Activated CD4-positive, alpha-beta T cell treated with anti-CD3 and anti-CD28 coated beads, Interleukin-2, Interleukin-4, amounts not matched to agents 100 ng/mL and 50 ng/mL, durations not matched to agents 16 hours and 8 hours (primary cell): ENCODE measurements at regions not wholly inside any gene's neighbourhood (a gene's known extent, or its start where the extent isn't known, plus 50 kb on each side); places are given as distances from the start of the nearest gene placed in this dataset.

Experiments
- DNase-seq: peaks from one replicate; pipeline ENCODE4 v3.0.0-alpha.2; 2020; ENCODE audit warnings: low spot score

DNA sequence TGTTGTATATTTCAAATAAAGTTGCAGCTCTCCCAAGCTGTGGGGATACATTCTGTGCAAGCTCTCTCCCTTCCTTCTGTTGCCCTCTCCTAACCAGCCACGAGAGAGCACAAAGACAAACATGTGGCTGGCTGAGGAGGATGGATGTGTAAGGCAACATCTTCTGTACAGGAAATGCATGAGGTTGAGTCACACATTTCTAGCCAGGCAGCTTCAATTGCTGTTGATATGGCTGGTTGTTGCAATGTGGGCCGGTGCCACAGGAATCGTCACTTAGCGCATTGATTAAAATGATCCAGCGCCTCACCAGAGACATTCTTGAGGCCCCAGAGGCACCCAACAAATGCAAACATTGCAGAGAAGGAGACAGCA is 207.1 kb downstream of the ICE1 start:
- no peak for DNase-seq

- no peak for DNase-seq
Measured at GRCh38 chr5:5628866-5629606, 206.6 kb downstream of the ICE1 start.

DNA sequence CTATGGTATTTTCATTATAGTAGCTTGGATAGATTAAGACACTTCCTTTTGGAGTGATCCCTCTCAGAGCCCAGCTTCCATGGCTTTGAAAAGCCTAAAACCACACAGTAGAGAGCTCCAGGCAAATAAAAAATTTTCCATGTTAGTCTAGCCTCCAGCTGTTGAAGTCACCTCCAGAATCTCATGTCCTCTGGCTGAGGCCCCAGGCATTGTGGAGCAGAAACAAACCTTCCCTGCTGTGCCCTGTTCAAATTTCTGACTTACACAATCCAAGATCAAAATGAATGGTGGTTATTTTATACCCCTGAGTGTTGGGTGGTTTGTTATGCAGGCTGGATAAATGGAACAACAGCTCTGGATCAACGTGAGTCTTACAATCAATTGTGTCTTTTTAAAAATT is 203.9 kb downstream of the ICE1 start:
- no peak for DNase-seq

GRCh38 chr5:5625491-5625890 is 203.0 kb downstream of the ICE1 start:
- no peak for DNase-seq

DNA sequence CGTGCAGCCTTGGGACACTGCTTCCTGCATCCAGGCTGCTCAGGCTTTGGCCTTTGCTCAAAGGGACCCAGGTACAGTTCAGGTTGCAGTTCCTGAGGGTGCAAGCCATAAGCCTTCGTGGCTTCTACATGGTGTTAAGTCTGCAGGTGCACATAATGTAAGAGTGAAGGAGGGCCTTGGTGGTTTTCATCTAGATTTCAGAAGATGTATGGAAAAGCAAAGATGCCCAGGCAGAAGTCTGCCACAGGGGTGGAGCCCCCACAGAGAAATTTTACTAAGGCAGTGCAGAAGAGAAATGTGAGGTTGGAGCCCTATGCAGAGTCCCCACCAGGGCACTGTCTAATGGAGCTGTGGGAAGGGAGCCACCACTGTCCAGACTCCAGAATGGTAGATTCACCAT is 200.9 kb downstream of the ICE1 start:
- no peak for DNase-seq

- no peak for DNase-seq
Measured at GRCh38 chr5:5622806-5623205, 200.3 kb downstream of the ICE1 start.

DNA sequence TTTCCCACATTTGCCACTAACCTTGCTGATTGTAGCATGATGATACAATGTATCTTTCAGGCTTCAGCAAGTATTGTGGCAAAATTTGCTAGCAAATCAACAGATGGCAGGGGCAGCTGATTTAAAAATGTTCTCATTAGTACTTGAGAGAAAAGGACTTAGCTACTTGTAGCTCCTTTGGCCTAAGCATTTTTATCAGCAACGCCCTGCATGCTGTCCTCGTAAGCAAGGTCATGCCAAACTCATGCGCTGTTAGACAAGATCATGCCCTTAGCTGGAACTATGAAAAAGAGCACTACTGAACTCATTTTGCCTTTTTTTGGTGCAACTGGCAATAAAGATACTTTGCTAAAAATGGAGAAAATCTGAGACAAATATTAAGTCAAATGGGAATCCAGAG is 197.1 kb downstream of the ICE1 start:
- no peak for DNase-seq

DNA sequence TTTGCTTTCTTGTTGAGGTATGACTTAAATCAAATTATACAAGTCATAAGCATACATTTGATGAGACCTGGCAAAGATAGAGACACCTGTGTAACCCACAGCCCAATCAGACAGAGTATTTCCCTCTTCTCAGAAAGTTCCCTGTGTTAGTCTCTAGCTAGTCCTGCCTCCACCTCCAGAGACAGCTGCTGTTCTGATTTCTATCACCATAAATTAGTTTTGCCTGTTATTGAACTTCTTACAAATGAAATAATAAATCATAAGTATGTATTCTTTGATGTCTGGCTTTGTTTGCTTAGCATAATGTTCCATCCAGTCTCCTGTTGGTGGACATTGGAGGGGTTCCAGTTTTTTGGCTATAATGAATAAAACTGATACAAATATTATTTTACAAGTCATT is 194.5 kb downstream of the ICE1 start:
- DNase-seq = no peak

DNA sequence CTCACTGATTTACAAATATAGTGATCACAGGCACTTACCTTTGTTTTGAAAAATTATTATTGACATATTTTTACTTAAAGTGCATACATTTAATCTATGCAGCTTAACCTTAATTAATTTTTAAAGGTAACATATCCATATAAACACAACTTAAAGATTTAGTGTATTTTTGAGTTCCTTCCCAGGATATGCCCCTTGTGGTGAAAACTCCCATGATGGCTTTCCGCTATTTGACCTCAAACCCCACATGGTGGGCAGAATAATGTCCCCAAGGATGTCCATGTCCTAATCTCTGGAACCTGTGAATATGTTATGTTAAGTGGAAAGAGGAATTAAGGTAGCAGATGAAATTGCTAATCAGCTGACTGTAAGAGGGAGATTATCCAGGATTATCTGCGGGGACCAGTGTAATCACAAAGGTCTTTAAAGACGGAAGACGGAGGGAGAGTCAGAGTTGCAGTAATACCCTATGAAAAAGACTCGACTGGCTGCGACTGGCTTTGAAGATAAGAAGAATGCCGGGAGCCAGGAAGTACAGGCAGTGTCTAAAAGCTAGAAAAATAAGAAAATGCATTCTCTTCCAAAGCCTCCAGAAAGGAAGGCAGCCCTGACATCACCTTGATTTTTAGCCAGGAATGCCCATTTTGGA is 193.9 kb downstream of the ICE1 start:
- no peak for DNase-seq

DNA sequence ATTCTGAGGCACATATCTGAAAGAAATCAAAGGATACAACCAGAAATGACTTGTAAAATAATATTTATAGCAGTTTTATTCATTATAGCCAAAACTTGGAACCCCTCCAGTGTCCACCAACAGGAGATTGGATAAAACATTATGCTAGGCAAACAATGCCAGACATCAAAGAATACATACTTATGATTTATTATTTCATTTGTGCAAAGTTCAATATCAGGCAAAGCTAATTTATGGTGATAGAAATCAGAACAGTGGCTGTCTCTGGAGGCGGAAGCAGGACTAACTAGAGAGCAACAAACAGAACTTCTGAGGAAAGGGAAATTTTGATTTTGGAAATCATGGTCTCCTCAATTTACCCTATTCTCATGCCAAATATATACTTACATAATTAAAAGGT is 193.1 kb downstream of the ICE1 start:
- no peak for DNase-seq

GRCh38 chr5:5613261-5613990 is 190.9 kb downstream of the ICE1 start:
- no peak for DNase-seq

- DNase-seq = no peak
Measured at GRCh38 chr5:5612096-5612495, 189.6 kb downstream of the ICE1 start.

DNA sequence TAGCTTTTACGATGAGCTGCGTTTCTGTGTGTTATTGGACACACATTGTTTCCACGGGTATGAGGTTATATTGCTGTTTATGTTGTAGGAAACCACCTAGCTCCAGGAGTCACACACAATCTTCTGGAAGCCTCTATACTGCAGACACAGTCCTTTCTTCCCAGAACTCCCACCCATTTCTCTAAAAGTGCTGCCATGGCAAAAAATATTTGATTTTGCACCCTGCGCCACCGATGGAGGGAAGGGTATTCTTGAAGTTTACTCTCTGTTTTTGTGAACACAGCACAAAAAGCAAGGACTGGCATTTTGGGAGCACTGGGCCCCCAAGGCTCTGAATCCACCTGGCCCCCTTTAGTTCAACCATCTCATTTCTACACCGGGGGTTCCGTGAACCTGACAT is 187.5 kb downstream of the ICE1 start:
- DNase-seq = no peak

DNA sequence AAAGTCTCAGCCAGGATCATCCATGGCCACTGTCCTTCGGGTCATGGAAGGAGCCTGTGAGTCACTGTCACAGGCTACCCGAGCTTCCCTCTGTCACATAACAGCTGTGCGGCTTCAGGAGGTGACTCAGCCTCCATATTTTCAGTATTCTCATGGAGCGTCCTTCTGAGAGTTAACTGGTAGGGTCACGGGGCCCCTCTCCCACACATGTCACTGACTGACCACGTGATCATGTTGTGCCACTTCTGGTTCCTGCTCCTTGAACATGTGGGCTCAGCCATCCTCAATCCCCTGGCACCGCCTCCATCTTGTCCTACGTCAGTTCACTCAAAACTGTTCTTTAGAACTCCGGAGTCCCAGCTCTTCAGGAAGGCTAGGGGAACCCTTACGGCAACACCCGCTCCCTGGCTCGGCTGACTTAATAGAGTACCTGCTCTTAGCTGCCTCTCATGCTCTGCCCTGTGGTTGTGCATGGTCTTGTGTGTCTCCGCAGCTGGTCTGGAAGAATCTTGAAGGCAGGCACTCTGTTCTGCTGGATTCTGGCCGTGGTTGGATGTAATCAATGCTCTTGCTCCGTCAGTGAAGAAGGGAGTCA is 182.8 kb downstream of the ICE1 start:
- DNase-seq = no peak

DNA sequence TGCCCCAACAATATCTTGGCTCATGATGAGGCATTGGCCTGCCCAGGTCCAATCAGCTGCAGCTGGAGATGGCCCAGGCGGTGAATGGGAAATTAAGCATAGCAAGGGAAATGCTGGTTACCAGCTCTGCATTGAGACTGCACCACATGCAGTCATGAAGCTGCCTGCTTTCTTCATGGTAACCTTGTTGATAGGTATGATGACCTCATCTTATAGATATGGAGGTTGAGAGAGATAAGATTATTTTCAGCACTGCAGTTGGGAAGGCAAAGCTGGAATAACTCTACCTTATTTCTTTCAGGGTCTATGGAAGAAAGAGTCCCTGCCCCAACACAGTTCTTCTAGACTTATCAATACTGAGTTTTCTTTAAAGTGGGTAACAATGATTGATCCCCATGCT is 180.1 kb downstream of the ICE1 start:
- no peak for DNase-seq

- DNase-seq = no peak
Measured at GRCh38 chr5:5598547-5599113, 176.2 kb downstream of the ICE1 start.

DNA sequence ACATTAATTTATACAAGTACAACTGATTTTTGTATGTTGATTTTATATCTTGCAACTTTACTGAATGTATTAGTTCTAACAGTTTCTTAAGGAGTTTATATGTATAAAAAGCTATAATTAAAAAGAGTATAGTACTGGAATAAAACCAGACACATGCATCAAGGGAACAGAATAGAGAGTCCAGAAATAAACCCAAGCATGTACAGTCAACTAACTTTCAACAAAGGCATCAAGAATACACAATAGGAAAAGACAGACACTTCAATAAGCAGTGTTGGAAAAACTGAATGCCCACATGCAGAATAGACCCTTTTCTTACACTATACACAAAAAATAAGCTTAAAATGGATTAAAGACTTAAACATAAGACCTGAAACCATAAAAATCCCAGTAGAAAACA is 170.9 kb downstream of the ICE1 start:
- DNase-seq = no peak

GRCh38 chr5:5592541-5592940 is 170.1 kb downstream of the ICE1 start:
- DNase-seq = no peak

DNA sequence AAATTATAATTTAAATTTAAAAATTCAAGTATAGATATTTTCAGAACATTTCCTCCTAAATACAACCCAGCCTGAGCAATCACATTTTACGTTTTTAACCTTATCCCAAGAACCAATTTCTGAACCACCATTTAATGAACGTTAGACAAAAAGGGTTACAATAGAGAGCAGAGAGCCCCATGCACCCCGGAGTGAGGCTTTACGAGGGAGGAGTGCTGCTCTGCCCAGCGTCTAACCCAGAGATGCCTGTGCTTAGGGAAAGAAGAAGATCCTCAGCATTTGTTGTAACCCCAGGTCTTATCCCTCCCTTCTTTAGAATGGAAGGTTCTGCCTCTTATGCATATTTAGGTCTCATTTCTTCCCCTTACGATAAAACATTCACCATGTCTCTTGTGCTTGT is 169.1 kb downstream of the ICE1 start:
- no peak for DNase-seq

DNA sequence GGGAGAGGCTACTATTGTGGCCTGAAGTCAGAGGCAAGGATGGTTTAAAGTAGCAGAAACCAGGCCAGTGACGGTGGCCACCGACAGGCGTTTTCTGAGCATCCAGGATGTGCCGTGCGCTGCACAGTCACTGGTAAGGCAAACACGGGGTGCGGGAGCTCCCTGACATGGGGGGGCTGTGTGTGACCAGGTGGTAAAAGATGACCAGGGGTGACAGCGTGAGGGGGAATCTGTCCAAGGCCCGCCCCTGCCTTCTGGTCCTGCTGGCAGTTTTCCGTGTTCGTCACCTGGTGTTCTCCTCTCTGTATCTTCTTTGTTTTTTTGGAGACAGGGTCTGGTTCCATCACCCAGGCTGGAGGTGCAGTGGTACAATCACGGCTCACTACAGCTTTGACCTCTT is 167.4 kb downstream of the ICE1 start:
- DNase-seq = no peak

DNA sequence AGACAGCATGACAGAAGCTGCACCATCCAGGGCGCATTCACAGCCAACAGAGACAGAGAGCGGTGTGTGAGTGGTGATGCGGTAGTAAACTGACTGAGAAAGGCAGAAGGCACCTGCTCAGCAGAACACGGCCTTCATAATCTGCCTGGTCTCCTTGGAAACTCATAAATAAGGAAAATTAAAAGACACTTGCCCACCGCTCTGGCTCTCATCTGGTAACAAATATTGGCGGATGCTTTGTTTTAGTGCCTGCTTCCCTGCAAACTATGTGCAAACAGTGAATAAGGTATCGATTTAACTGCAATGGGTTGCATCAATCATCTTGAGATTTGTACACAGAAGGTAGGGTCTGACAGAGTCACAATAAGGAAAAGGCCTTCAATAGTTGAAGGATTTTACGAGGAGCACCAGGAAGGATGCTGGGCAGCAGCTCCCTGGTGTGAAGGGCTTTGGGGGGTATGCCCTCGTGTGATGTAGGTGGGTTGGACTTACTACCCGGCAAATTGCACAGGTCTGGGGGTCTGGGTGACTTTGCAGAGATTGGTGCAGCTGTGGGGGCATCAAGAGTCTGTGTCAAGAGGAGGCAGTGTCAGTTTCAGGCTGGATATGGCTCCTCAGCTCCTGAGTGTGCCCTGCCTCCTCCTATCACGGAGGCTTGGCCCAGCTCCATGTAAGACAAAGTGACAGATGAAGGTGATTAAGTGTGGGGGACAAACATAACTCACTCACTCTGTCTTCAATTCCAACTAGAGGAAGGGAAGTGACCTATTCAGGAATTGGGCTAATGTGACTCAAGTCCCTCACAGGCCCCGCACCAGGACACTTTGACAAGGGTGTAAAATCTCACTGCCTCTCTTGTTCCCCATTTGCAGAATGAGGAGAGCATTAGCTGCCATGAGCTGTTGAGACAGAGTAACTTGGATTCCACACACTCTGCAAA is 166.7 kb downstream of the ICE1 start:
- no peak for DNase-seq

DNA sequence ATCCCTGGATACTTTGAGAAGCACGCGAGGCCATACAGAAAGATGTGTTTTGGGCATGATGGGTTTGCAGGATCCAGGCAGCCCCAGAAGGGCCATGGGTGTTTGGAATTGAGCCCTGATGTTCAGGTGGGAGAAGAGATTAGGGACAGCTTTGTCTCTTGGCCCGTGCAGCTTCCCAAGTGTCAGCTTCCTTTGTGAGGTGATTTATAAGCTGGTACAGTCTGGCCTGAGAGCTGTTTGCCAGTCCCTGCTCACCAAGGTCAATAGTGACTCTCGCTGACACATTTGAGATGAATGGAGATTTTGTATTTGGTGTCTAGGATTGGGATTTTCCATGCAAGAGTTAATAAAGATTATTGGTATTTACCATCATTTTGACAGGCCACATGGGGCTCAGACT is 165.9 kb downstream of the ICE1 start:
- DNase-seq = no peak
